Adipocyte (in vitro differentiated cells): ENCODE measurements at regions not wholly inside any gene's neighbourhood (a gene's known extent, or its start where the extent isn't known, plus 50 kb on each side); places are given as distances from the start of the nearest gene placed in this dataset.
"Not testable (repeated sequence)": the region's sequence is repeated elsewhere in the genome, so short reads cannot be mapped to it uniquely, and the experiment has no call there.

ENCODE experiments used
- DNase-seq: peaks from one replicate; pipeline ENCODE4 v3.0.0-alpha.2; 2015; ENCODE audit warnings: low read depth
- H3K27me3 ChIP-seq: replicated peaks from 2 replicates; pipeline ENCODE4 v1.7.0; 2013; ENCODE audit warnings: mild to moderate bottlenecking, low read length, moderate library complexity; ENCODE audit not compliant: control insufficient read depth, insufficient read depth
- H3K36me3 ChIP-seq: 2 replicates; pipeline ENCODE4 v1.7.0; 2013; ENCODE audit warnings: low read length, mild to moderate bottlenecking, moderate library complexity; ENCODE audit not compliant: control insufficient read depth, insufficient read depth, severe bottlenecking
- H3K4me1 ChIP-seq: 2 replicates; pipeline ENCODE4 v1.7.0; 2013; ENCODE audit warnings: mild to moderate bottlenecking, low read length, moderate library complexity; ENCODE audit not compliant: control insufficient read depth, insufficient read depth
- H3K4me3 ChIP-seq: 2 replicates; pipeline ENCODE4 v1.7.0; 2013; ENCODE audit warnings: mild to moderate bottlenecking, low read length, moderate library complexity
- H3K9ac ChIP-seq: 2 replicates; pipeline ENCODE4 v1.7.0; 2013; ENCODE audit warnings: mild to moderate bottlenecking, low read length, moderate library complexity
- H3K9me3 ChIP-seq: 2 replicates; pipeline ENCODE4 v1.7.0; 2013; ENCODE audit warnings: mild to moderate bottlenecking, low read length, moderate library complexity; ENCODE audit not compliant: control insufficient read depth

GRCh38 chr13:64480211-64480610, 2749.9 kb downstream of the PCDH9 start:
- no peaks in the 10 kb centered on the region for H3K9me3 ChIP-seq
- H3K4me3 ChIP-seq = no peak overlapping the region
- H3K27me3 ChIP-seq = no peaks in the 10 kb centered on the region
- H3K4me1 ChIP-seq = no peaks in the 10 kb centered on the region
- no peaks in the 10 kb centered on the region for H3K36me3 ChIP-seq
- no peak for DNase-seq
- H3K9ac ChIP-seq = no peak overlapping the region

GRCh38 chr13:64477146-64477545, 2753.0 kb downstream of the PCDH9 start:
- H3K36me3 ChIP-seq = no peaks in the 10 kb centered on the region
- no peaks in the 10 kb centered on the region for H3K9me3 ChIP-seq
- no peak overlapping the region for H3K4me3 ChIP-seq
- H3K4me1 ChIP-seq = no peaks in the 10 kb centered on the region
- no peaks in the 10 kb centered on the region for H3K27me3 ChIP-seq
- peak; percentile 13 for DNase-seq
- no peak overlapping the region for H3K9ac ChIP-seq

- H3K9ac ChIP-seq, H3K9me3 ChIP-seq, H3K27me3 ChIP-seq, DNase-seq, H3K36me3 ChIP-seq, H3K4me3 ChIP-seq, H3K4me1 ChIP-seq: not testable (repeated sequence)
Observed at GRCh38 chr13:64476041-64476568, 2754.0 kb downstream of the PCDH9 start.

- peaks cover 2% of the 10 kb centered on the region for H3K4me1 ChIP-seq
- no peaks in the 10 kb centered on the region for H3K9me3 ChIP-seq
- no peaks in the 10 kb centered on the region for H3K27me3 ChIP-seq
- peak; percentile 83 for DNase-seq
- peak overlapping the region; percentile 41 for H3K9ac ChIP-seq
- H3K4me3 ChIP-seq = no peak overlapping the region
- no peaks in the 10 kb centered on the region for H3K36me3 ChIP-seq
Observed at GRCh38 chr13:64471916-64472315, 2758.2 kb downstream of the PCDH9 start.

- Histone ChIP-seq H3K36me3 (no peaks in the 10 kb centered on the region), H3K27me3 (no peaks in the 10 kb centered on the region), H3K9me3 (no peaks in the 10 kb centered on the region), H3K9ac (no peak overlapping the region), H3K4me1 (peaks cover 2% of the 10 kb centered on the region), H3K4me3 (no peak overlapping the region)
- no peak for DNase-seq
Observed at GRCh38 chr13:64470751-64471150, 2759.4 kb downstream of the PCDH9 start.

- Histone ChIP-seq H3K9ac (no peak overlapping the region), H3K4me3 (no peak overlapping the region), H3K36me3 (no peaks in the 10 kb centered on the region), H3K4me1 (peaks cover 19% of the 10 kb centered on the region), H3K9me3 (no peaks in the 10 kb centered on the region), H3K27me3 (no peaks in the 10 kb centered on the region)
- DNase-seq = no peak
Observed at GRCh38 chr13:64459778-64460177, 2770.4 kb downstream of the PCDH9 start.

- Histone ChIP-seq H3K36me3 (no peaks in the 10 kb centered on the region), H3K9ac (peak overlapping the region; percentile 30), H3K4me1 (peaks cover 19% of the 10 kb centered on the region), H3K9me3 (no peaks in the 10 kb centered on the region), H3K27me3 (no peaks in the 10 kb centered on the region), H3K4me3 (peak overlapping the region; percentile 11)
- peak; percentile 89 for DNase-seq
Observed at GRCh38 chr13:64457976-64458375, 2772.2 kb downstream of the PCDH9 start.

GRCh38 chr13:64455124-64455523, 2775.0 kb downstream of the PCDH9 start:
- H3K9ac ChIP-seq = no peak overlapping the region
- peak; percentile 17 for DNase-seq
- peaks cover 19% of the 10 kb centered on the region for H3K4me1 ChIP-seq
- H3K36me3 ChIP-seq = no peaks in the 10 kb centered on the region
- no peaks in the 10 kb centered on the region for H3K9me3 ChIP-seq
- no peaks in the 10 kb centered on the region for H3K27me3 ChIP-seq
- no peak overlapping the region for H3K4me3 ChIP-seq

GRCh38 chr13:64453831-64454230, 2776.3 kb downstream of the PCDH9 start:
- Histone ChIP-seq H3K27me3 (no peaks in the 10 kb centered on the region), H3K9ac (no peak overlapping the region), H3K36me3 (no peaks in the 10 kb centered on the region), H3K4me1 (peaks cover 18% of the 10 kb centered on the region), H3K9me3 (no peaks in the 10 kb centered on the region), H3K4me3 (no peak overlapping the region)
- DNase-seq = peak; percentile 7

- Histone ChIP-seq H3K36me3 (no peaks in the 10 kb centered on the region), H3K27me3 (no peaks in the 10 kb centered on the region)
- DNase-seq = no peak
Observed at GRCh38 chr13:64446372-64446771, 2783.8 kb downstream of the PCDH9 start.

GRCh38 chr13:64441740-64442139, 2788.4 kb downstream of the PCDH9 start:
- Histone ChIP-seq H3K36me3 (no peaks in the 10 kb centered on the region), H3K9me3 (no peaks in the 10 kb centered on the region), H3K4me1 (peaks cover 3% of the 10 kb centered on the region), H3K9ac (no peak overlapping the region), H3K4me3 (no peak overlapping the region), H3K27me3 (no peaks in the 10 kb centered on the region)
- peak; percentile 11 for DNase-seq

More at GRCh38 chr13:64446372-64446771, 2783.8 kb downstream of the PCDH9 start:
- H3K9me3 ChIP-seq = no peaks in the 10 kb centered on the region
- H3K4me1 ChIP-seq = no peaks in the 10 kb centered on the region
- no peak overlapping the region for H3K4me3 ChIP-seq
- no peak overlapping the region for H3K9ac ChIP-seq

GRCh38 chr13:64438084-64438483, 2792.1 kb downstream of the PCDH9 start:
- Histone ChIP-seq H3K9ac (no peak overlapping the region), H3K36me3 (no peaks in the 10 kb centered on the region), H3K27me3 (no peaks in the 10 kb centered on the region), H3K4me3 (no peak overlapping the region), H3K4me1 (peaks cover 3% of the 10 kb centered on the region), H3K9me3 (no peaks in the 10 kb centered on the region)
- no peak for DNase-seq
